Lower leg skin (tissue), 3 donors: ENCODE measurements at regions not wholly inside any gene's neighbourhood (a gene's known extent, or its start where the extent isn't known, plus 50 kb on each side); places are given as distances from the start of the nearest gene placed in this dataset.

ENCODE experiments used
- CTCF ChIP-seq, 3 donors: fragments of 450-650 bp; IDR thresholded peaks; one replicate each; pipeline ENCODE4 v1.5.1; 2016; ENCODE audit warnings: antibody characterized with exemption in 3 of 3, mild to moderate bottlenecking in 3 of 3, moderate library complexity in 2 of 3
- POLR2A ChIP-seq, 2 donors: fragments of 450-650 bp; IDR thresholded peaks; one replicate each; pipeline ENCODE4 v1.6.1; 2016 to 2017; ENCODE audit warnings: antibody characterized with exemption in 2 of 2, mild to moderate bottlenecking in 1 of 2, moderate library complexity in 1 of 2

DNA sequence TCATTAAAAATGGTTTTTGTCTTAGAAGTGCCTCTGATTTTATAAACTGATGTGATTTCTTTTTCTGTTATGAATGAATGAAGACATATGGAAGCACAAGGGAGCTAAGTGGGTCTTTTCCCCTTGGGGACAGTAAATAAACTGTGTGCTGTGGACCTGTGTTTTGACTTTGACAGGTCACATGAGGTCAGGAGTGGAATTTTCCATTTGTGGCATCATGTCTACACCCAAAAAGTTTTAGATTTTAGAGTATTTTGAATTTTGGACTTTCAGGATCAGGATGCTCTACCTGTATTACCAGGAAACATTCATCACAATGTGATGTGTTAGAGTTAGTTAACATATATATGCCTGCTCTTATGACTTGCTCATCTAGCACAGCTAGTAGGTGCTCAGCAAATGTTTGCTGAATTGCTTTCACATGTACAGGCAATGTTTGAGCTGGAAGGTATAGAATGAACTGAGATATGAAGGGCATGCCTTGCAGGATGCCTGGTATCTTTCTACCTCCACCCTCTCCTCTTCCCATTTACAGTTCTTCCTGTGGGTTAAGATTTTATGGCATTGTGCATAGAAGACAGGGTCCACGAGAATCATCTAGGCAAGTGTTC lies 73.2 kb upstream of the NR3C1 start:
- TF ChIP-seq POLR2A (IDR thresholded peaks at IDR 0.05) (no peak), CTCF (IDR thresholded peaks at IDR 0.05) (no peak)
